ENCODE measurements at regions not wholly inside any gene's neighbourhood (a gene's known extent, or its start where the extent isn't known, plus 50 kb on each side); places are given as distances from the start of the nearest gene placed in this dataset.

DNA sequence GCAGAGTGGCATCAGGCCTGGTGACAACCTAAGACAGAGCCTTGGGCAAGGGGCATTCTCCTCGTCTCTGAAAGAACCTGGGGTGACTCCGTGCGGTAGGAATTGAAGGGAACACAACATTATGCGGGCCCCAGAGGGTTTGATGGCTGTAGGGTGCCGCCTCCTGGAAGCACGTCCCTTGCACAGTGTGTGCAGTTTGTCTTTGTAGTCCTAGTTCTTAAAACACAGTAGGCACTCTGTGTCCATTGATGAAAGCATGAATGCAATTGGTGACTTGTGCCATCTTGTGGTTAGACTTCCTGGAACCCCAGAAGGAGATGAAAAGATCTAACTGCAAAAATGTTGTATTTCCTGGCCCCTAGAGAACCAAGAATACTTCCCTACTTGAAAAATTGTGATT is 279.8 kb downstream of the UTP18 start:
- DNase-seq (ENCODE audit: low read depth): no peak

- DNase-seq (ENCODE audit: low read depth): no peak
Measured at GRCh38 chr17:51541215-51541614, 280.9 kb downstream of the UTP18 start.

GRCh38 chr17:51546114-51546513 is 285.8 kb downstream of the UTP18 start:
- DNase-seq (ENCODE audit: low read depth): no peak

- DNase-seq (ENCODE audit: low read depth): no peak
Measured at GRCh38 chr17:51548125-51548524, 287.8 kb downstream of the UTP18 start.

- DNase-seq (ENCODE audit: low read depth): no peak
Measured at GRCh38 chr17:51555153-51555552, 294.8 kb downstream of the UTP18 start.

DNA sequence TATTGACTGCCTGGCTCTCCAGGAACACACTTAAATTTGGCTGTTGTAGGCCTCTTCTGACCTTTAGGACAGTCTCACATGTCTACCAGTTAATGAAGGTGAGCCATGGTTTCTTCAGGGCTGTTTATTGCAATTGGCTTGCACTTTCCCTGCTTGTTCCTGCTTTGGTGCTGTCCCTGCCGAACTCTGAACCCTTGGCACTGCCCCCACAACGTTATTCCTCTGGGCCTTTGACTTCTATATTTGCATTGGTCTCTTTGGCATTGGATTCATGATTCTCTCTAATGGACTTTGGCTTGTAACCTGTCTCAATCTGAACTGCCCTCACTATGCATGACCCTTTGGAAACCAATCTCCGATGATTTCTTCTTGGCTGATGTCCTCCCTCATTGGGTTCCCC is 299.4 kb downstream of the UTP18 start:
- no peak for DNase-seq (ENCODE audit: low read depth)

- no peak for DNase-seq (ENCODE audit: low read depth)
Measured at GRCh38 chr17:51560398-51560797, 300.1 kb downstream of the UTP18 start.

DNA sequence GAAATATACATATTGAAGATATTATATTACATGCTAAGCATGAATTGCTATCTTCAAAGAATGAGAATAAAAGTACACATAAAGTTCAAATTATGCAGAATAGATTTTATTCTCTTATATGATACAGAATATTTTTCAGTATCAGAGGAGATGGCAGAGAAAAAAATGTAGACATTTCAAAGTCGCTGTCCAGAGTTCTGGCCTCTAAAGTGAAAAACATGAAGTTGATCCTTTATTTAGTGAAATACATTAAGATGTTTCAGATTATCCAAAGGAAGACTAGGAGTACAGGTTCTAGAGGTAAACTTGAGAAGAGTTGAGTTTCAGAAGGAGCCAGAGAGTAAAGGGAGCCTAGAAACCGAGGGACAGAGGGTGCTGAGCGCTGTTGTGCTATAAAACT is 303.6 kb downstream of the UTP18 start:
- DNase-seq (ENCODE audit: low read depth): no peak

DNA sequence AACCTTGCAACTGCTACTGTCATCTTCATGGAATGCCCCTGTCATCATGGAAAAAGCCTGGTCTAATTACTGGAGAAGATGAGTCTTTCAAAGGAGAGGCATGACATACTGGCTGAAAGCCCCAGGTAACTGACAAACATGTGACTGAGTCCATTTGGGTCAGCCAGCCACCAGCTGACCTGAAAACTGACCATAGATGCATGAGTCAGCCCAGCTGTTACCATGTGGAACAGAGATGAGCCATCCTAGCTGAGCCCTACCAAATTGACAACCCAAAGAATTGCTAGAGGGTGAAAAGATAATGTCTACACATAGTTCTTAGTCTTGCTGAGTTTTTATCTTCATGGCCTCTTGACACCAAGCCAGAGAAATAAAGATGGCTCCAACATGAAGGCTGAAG is 311.8 kb downstream of the UTP18 start:
- no peak for DNase-seq (ENCODE audit: low read depth)
